Caki2 (cell line): ENCODE measurements at regions not wholly inside any gene's neighbourhood (a gene's known extent, or its start where the extent isn't known, plus 50 kb on each side); places are given as distances from the start of the nearest gene placed in this dataset.
"Not testable (repeated sequence)": the region's sequence is repeated elsewhere in the genome, so short reads cannot be mapped to it uniquely, and the experiment has no call there.

Experiments
- DNase-seq: peaks from one replicate; pipeline ENCODE4 v3.0.0-alpha.2; 2015; ENCODE audit warnings: low read depth
- in situ Hi-C: cut with HindIII; loops from 2 replicates; pipeline ENCODE4 v1.10.0; 2016; ENCODE audit warnings: low sequenced_read_pairs, low pct_unique_long_range_greater_than_20kb, mixed read lengths

GRCh38 chr4:137414802-137415201, 117.5 kb downstream of the PCDH18 start:
- no peak for DNase-seq
- in situ Hi-C loops = no loop called here

GRCh38 chr4:137408527-137409177, 123.6 kb downstream of the PCDH18 start:
- no peak for DNase-seq
- in situ Hi-C loops = no loop called here

- in situ Hi-C loops, DNase-seq: not testable (repeated sequence)
Measured at GRCh38 chr4:137405833-137406232, 126.5 kb downstream of the PCDH18 start.

- in situ Hi-C loops = no loop called here
- DNase-seq = no peak
Measured at GRCh38 chr4:137394018-137394417, 138.3 kb downstream of the PCDH18 start.

- in situ Hi-C loops = no loop called here
- DNase-seq = no peak
Measured at GRCh38 chr4:137393044-137393443, 139.2 kb downstream of the PCDH18 start.

- no peak for DNase-seq
- in situ Hi-C loops = no loop called here
Measured at GRCh38 chr4:137390707-137391106, 141.6 kb downstream of the PCDH18 start.

- in situ Hi-C loops = no loop called here
- no peak for DNase-seq
Measured at GRCh38 chr4:137389911-137390520, 142.3 kb downstream of the PCDH18 start.

GRCh38 chr4:137387924-137388323, 144.4 kb downstream of the PCDH18 start:
- no peak for DNase-seq
- in situ Hi-C loops = no loop called here

GRCh38 chr4:137384476-137384875, 147.8 kb downstream of the PCDH18 start:
- in situ Hi-C loops = no loop called here
- no peak for DNase-seq

- DNase-seq = no peak
Measured at GRCh38 chr4:137378821-137379220, 153.5 kb downstream of the PCDH18 start.

GRCh38 chr4:137378393-137378792, 153.9 kb downstream of the PCDH18 start:
- no peak for DNase-seq
- in situ Hi-C loops = no loop called here

More at GRCh38 chr4:137378821-137379220, 153.5 kb downstream of the PCDH18 start:
- in situ Hi-C loops = no loop called here

- in situ Hi-C loops = no loop called here
- DNase-seq = no peak
Measured at GRCh38 chr4:137376312-137376711, 156.0 kb downstream of the PCDH18 start.

- in situ Hi-C loops = no loop called here
- DNase-seq = no peak
Measured at GRCh38 chr4:137375111-137375850, 157.0 kb downstream of the PCDH18 start.

- no peak for DNase-seq
- in situ Hi-C loops = no loop called here
Measured at GRCh38 chr4:137370679-137371078, 161.6 kb downstream of the PCDH18 start.

GRCh38 chr4:137370206-137370633, 162.1 kb downstream of the PCDH18 start:
- in situ Hi-C loops = no loop called here
- no peak for DNase-seq

- in situ Hi-C loops = no loop called here
Measured at GRCh38 chr4:137367620-137368019, 164.7 kb downstream of the PCDH18 start.

GRCh38 chr4:137363496-137363895, 168.8 kb downstream of the PCDH18 start:
- in situ Hi-C loops = no loop called here
- DNase-seq = no peak

More at GRCh38 chr4:137367620-137368019, 164.7 kb downstream of the PCDH18 start:
- DNase-seq = no peak

- in situ Hi-C loops = no loop called here
- DNase-seq = no peak
Measured at GRCh38 chr4:137361756-137362470, 170.4 kb downstream of the PCDH18 start.

- DNase-seq = no peak
- in situ Hi-C loops = no loop called here
Measured at GRCh38 chr4:137360761-137361160, 171.5 kb downstream of the PCDH18 start.
